Left cardiac atrium (tissue), 4 donors: ENCODE measurements at regions not wholly inside any gene's neighbourhood (a gene's known extent, or its start where the extent isn't known, plus 50 kb on each side); places are given as distances from the start of the nearest gene placed in this dataset.
"Not testable (repeated sequence)": the region's sequence is repeated elsewhere in the genome, so short reads cannot be mapped to it uniquely, and the experiment has no call there.

Experiments
- ATAC-seq, 2 donors: fragments of 200-7000 bp; cut with Tn5 transposase; one replicate each; pipeline ENCODE4 v1.9.1; 2020; ENCODE audit warnings: mild to moderate bottlenecking in 2 of 2, moderate library complexity in 2 of 2
- DNase-seq: peaks from one replicate; pipeline ENCODE4 v3.0.0-alpha.2; 2020
- intact Hi-C, 2 donors: fragments of 100-400 bp; cut with DNase I; formaldehyde crosslinking; loops; one replicate each; pipeline versions ENCODE4 v1.14.1 to v1.15.1; 2022 to 2023
- donor health status: DM: no; HTN: yes; CAD: no.
- donor health status: DM: no; HTN: yes; CAD: no; lungs with severe emphysema.
- donor health status: DM: yes; HTN: yes; CAD: no.
- donor health status: Dilated cardiomyopathy.

GRCh38 chr7:115597220-115597619 lies 433.3 kb downstream of the TFEC start:
- ATAC-seq, DNase-seq, intact Hi-C loops: not testable (repeated sequence)

GRCh38 chr7:115593111-115593510 lies 437.5 kb downstream of the TFEC start:
- ATAC-seq (no peak), DNase-seq (no peak)
- intact Hi-C loops, result no loop called here

GRCh38 chr7:115585015-115585718 lies 445.4 kb downstream of the TFEC start:
- intact Hi-C loops, result no loop called here
- no peak for ATAC-seq
- no peak for DNase-seq

- intact Hi-C loops, result no loop called here
- DNase-seq (no peak), ATAC-seq (no peak)
These were observed 447.6 kb downstream of the TFEC start for GRCh38 chr7:115582956-115583355.

- intact Hi-C loops, result no loop called here
- ATAC-seq (no peak), DNase-seq (no peak)
These were observed 452.0 kb downstream of the TFEC start for GRCh38 chr7:115578576-115578975.

- intact Hi-C loops, result no loop called here
- no peak for ATAC-seq
- DNase-seq, result no peak
These were observed 455.8 kb downstream of the TFEC start for GRCh38 chr7:115574681-115575291.

- DNase-seq, result no peak
- intact Hi-C loops, result no loop called here
- ATAC-seq, result no peak
These were observed 458.5 kb downstream of the TFEC start for GRCh38 chr7:115572111-115572510.

- ATAC-seq (peak in 1 of 2 donors; percentile 77), DNase-seq (no peak)
- intact Hi-C loops, result no loop called here
These were observed 469.0 kb downstream of the TFEC start for GRCh38 chr7:115561335-115562110.

- intact Hi-C loops, result no loop called here
- ATAC-seq (no peak), DNase-seq (no peak)
These were observed 470.7 kb downstream of the TFEC start for GRCh38 chr7:115559877-115560276.

- ATAC-seq (no peak), DNase-seq (no peak)
- intact Hi-C loops, result no loop called here
These were observed 472.4 kb downstream of the TFEC start for GRCh38 chr7:115558161-115558560.

GRCh38 chr7:115557296-115557695 lies 473.3 kb downstream of the TFEC start:
- ATAC-seq, intact Hi-C loops, DNase-seq: not testable (repeated sequence)

GRCh38 chr7:115552766-115553165 lies 477.8 kb downstream of the TFEC start:
- DNase-seq (no peak), ATAC-seq (no peak)
- intact Hi-C loops, result no loop called here

- DNase-seq, result no peak
- ATAC-seq, result no peak
- intact Hi-C loops, result no loop called here
These were observed 480.7 kb downstream of the TFEC start for GRCh38 chr7:115549910-115550309.

GRCh38 chr7:115548756-115549155 lies 481.8 kb downstream of the TFEC start:
- DNase-seq, result no peak
- intact Hi-C loops, result no loop called here
- ATAC-seq, result no peak

- intact Hi-C loops, result no loop called here
- ATAC-seq, result no peak
- DNase-seq, result no peak
These were observed 483.8 kb downstream of the TFEC start for GRCh38 chr7:115546790-115547189.

GRCh38 chr7:115533785-115534184 lies 496.8 kb downstream of the TFEC start:
- intact Hi-C loops, result no loop called here
- DNase-seq (no peak), ATAC-seq (no peak)

- ATAC-seq (no peak), DNase-seq (no peak)
- intact Hi-C loops, result no loop called here
These were observed 504.3 kb downstream of the TFEC start for GRCh38 chr7:115526278-115526677.

- no peak for ATAC-seq
- intact Hi-C loops, result no loop called here
- no peak for DNase-seq
These were observed 508.4 kb downstream of the TFEC start for GRCh38 chr7:115522174-115522573.

- ATAC-seq, result no peak
- intact Hi-C loops, result no loop called here
- DNase-seq, result no peak
These were observed 514.2 kb downstream of the TFEC start for GRCh38 chr7:115516341-115516740.

- no peak for DNase-seq
- intact Hi-C loops, result no loop called here
These were observed 519.2 kb downstream of the TFEC start for GRCh38 chr7:115511330-115511729.

More at GRCh38 chr7:115511330-115511729, 519.2 kb downstream of the TFEC start:
- no peak for ATAC-seq
